ENCODE measurements at regions not wholly inside any gene's neighbourhood (a gene's known extent, or its start where the extent isn't known, plus 50 kb on each side); places are given as distances from the start of the nearest gene placed in this dataset.

DNA sequence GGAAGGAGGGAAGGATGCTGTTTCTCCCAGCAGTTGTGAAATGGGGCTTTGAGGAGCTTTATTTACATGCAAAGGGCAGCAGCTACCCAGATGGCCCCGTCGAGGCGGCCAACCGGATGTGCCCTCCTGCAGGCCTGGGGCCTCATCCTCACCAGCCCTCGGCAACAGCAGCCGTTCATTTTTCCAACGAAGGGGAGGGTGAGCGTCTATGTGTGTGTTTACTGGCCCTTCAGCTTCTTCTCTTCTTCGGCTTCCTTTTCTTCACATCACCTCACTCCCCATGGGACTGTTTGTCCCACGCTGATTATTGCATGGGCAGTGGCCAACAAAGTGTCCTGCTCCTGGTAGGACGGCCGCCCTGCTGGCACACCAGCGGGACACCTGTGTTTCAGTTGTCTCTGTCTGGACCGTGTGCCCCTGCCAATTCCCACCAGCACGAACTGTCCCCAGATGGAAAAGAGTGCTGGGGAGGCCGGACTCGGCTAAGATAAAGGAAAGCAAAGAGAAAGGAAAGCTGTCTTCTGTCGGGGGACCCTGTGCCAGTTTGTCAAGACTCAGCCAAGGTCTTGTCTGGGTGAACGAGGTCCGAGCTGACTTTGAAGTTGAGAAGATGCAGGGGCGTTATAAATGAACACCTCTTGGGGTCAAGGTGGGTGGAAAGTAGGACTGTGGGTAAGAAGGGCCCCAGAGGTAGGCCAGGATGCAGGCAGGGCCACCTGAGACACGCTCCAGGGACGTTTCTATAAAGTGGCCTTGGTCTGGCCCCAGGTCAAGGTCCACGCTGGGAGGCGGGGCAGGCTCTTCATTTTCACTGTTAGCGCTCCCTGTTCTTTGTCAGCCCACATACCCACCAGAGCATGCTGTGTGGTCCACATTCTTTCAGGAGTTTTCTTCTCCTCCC, 57.0 kb downstream of the FAM50B start:
- no peak overlapping the region for H3K27ac ChIP-seq (ENCODE audit: low read depth in 2 of 2, low read length in 2 of 2)
- H3K4me3 ChIP-seq (ENCODE audit: low read length in 3 of 3), result no peak overlapping the region
- intact Hi-C loops (cut with DNase I), result no loop called here
- no peaks in the 10 kb centered on the region for H3K36me3 ChIP-seq (ENCODE audit: control insufficient read depth in 2 of 3, insufficient read depth in 3 of 3, low read length in 3 of 3)
- TF ChIP-seq, protein P1, sequence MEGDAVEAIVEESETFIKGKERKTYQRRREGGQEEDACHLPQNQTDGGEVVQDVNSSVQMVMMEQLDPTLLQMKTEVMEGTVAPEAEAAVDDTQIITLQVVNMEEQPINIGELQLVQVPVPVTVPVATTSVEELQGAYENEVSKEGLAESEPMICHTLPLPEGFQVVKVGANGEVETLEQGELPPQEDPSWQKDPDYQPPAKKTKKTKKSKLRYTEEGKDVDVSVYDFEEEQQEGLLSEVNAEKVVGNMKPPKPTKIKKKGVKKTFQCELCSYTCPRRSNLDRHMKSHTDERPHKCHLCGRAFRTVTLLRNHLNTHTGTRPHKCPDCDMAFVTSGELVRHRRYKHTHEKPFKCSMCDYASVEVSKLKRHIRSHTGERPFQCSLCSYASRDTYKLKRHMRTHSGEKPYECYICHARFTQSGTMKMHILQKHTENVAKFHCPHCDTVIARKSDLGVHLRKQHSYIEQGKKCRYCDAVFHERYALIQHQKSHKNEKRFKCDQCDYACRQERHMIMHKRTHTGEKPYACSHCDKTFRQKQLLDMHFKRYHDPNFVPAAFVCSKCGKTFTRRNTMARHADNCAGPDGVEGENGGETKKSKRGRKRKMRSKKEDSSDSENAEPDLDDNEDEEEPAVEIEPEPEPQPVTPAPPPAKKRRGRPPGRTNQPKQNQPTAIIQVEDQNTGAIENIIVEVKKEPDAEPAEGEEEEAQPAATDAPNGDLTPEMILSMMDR (IDR thresholded peaks at IDR 0.05; ENCODE audit: borderline replicate concordance, extremely low read depth, insufficient read depth), result no peak
- H3K9me3 ChIP-seq (ENCODE audit: control insufficient read depth in 2 of 3, insufficient read depth in 1 of 3, low read length in 3 of 3), result no peaks in the 10 kb centered on the region
- FAIRE-seq, result no peak
- no peak overlapping the region for H3K9ac ChIP-seq (ENCODE audit: low read length in 3 of 3)
- DNase-seq, result peak in 4 of 5 donors; percentile 74 to 87 (median 76)
- no peaks in the 10 kb centered on the region for H3K27me3 ChIP-seq (ENCODE audit: control insufficient read depth, insufficient read depth, low read length)
- H3K4me1 ChIP-seq (ENCODE audit: control insufficient read depth in 2 of 3, insufficient read depth in 2 of 3, low read depth in 1 of 3, low read length in 3 of 3), result no peaks in the 10 kb centered on the region

DNA sequence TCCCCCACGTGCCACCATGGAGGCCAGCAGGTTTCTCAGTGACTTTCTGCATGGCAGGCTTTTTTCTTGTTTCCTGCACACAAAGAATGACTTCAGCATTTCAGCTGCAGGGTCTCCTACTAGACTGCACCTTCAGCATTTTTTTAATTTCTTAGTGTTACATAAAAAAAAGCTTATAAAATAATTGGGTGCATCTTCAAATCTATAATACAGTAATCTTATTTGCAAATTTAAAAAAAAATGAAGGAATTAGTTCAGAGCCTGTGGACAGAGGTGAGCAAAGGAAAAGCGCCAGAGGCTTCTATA, 57.6 kb downstream of the FAM50B start:
- TF ChIP-seq, protein P1 (IDR thresholded peaks at IDR 0.05; ENCODE audit: borderline replicate concordance, extremely low read depth, insufficient read depth), result no peak
- no peaks in the 10 kb centered on the region for H3K27me3 ChIP-seq (ENCODE audit: control insufficient read depth, insufficient read depth, low read length)
- DNase-seq, result no peak
- H3K27ac ChIP-seq (ENCODE audit: low read depth in 2 of 2, low read length in 2 of 2), result no peak overlapping the region
- intact Hi-C loops (cut with DNase I), result no loop called here
- peaks cover 0 to 5% (median under 1%) of the 10 kb centered on the region in 3 donors for H3K4me1 ChIP-seq (ENCODE audit: control insufficient read depth in 2 of 3, insufficient read depth in 2 of 3, low read depth in 1 of 3, low read length in 3 of 3)
- H3K9ac ChIP-seq (ENCODE audit: low read length in 3 of 3), result no peak overlapping the region
- no peaks in the 10 kb centered on the region for H3K9me3 ChIP-seq (ENCODE audit: control insufficient read depth in 2 of 3, insufficient read depth in 1 of 3, low read length in 3 of 3)
- no peaks in the 10 kb centered on the region for H3K36me3 ChIP-seq (ENCODE audit: control insufficient read depth in 2 of 3, insufficient read depth in 3 of 3, low read length in 3 of 3)
- no peak for FAIRE-seq
- no peak overlapping the region for H3K4me3 ChIP-seq (ENCODE audit: low read length in 3 of 3)

DNA sequence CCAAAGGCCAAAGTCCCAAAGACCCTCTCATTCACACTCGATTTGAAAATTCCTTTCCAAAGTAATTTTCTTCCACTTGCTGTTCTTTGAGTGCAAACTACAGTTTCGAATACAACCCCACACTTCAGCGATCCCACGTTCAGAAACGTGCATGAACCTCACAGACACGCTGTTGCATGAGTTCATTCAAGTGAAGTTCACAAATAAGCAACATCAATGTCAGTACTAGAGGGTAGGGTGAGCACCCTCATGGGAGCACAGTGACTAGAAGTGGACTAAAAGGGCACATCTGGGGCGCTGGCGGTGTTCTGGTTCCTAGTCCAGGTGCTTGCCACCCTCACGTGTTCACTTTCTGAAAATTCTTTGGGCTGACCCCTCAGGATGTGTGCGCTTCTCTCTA, 59.0 kb downstream of the FAM50B start:
- H3K9ac ChIP-seq (ENCODE audit: low read length in 3 of 3), result no peak overlapping the region
- no peak overlapping the region for H3K27ac ChIP-seq (ENCODE audit: low read depth in 2 of 2, low read length in 2 of 2)
- no peak for DNase-seq
- H3K27me3 ChIP-seq (ENCODE audit: control insufficient read depth, insufficient read depth, low read length), result no peaks in the 10 kb centered on the region
- no peak for FAIRE-seq
- TF ChIP-seq, protein P1 (IDR thresholded peaks at IDR 0.05; ENCODE audit: borderline replicate concordance, extremely low read depth, insufficient read depth), result no peak
- no peaks in the 10 kb centered on the region for H3K9me3 ChIP-seq (ENCODE audit: control insufficient read depth in 2 of 3, insufficient read depth in 1 of 3, low read length in 3 of 3)
- no peak overlapping the region for H3K4me3 ChIP-seq (ENCODE audit: low read length in 3 of 3)
- intact Hi-C loops (cut with DNase I), result no loop called here
- H3K4me1 ChIP-seq (ENCODE audit: control insufficient read depth in 2 of 3, insufficient read depth in 2 of 3, low read depth in 1 of 3, low read length in 3 of 3), result peaks cover 0 to 17% (median 14%) of the 10 kb centered on the region in 3 donors
- H3K36me3 ChIP-seq (ENCODE audit: control insufficient read depth in 2 of 3, insufficient read depth in 3 of 3, low read length in 3 of 3), result no peaks in the 10 kb centered on the region

Measured in kidney (tissue), 13 donors.